Stomach (tissue), 4 donors: ENCODE measurements at regions not wholly inside any gene's neighbourhood (a gene's known extent, or its start where the extent isn't known, plus 50 kb on each side); places are given as distances from the start of the nearest gene placed in this dataset.

ENCODE experiments used
- CTCF ChIP-seq, 7 experiments: fragments of 450-650 bp in 4 of 7; fragments of 200-600 bp in 3 of 7; sonication (generic) in 3 of 7; IDR thresholded peaks; one replicate each; pipeline ENCODE4 v1.5.1; 2016 to 2019; ENCODE audit warnings: antibody characterized with exemption in 7 of 7, control low read depth in 2 of 7, mild to moderate bottlenecking in 1 of 7
- EP300 ChIP-seq: sonication (generic); formaldehyde crosslinking; IDR thresholded peaks from one replicate; pipeline ENCODE4 v1.6.1; 2017; ENCODE audit warnings: antibody characterized with exemption
- POLR2A ChIP-seq, 4 donors: fragments of 450-650 bp; IDR thresholded peaks; one replicate each; pipeline ENCODE4 v1.6.1; 2016; ENCODE audit warnings: antibody characterized with exemption in 4 of 4, control low read depth in 2 of 4, mild to moderate bottlenecking in 1 of 4, moderate library complexity in 1 of 4
- POLR2AphosphoS5 ChIP-seq, 3 donors: sonication (generic); formaldehyde crosslinking; IDR thresholded peaks; one replicate each; pipeline ENCODE4 v1.6.1; 2016; ENCODE audit warnings: antibody characterized with exemption in 3 of 3

GRCh38 chr1:104979651-104980050 is 1230.0 kb downstream of the AMY1C start:
- TF ChIP-seq POLR2A (IDR thresholded peaks at IDR 0.05) = no peak
- no peak for TF ChIP-seq CTCF (IDR thresholded peaks at IDR 0.05)
- TF ChIP-seq EP300 = no peak
- TF ChIP-seq POLR2AphosphoS5 (IDR thresholded peaks at IDR 0.05) = no peak
